GM21390 (cell line): ENCODE measurements at regions not wholly inside any gene's neighbourhood (a gene's known extent, or its start where the extent isn't known, plus 50 kb on each side); places are given as distances from the start of the nearest gene placed in this dataset.
"Not testable (repeated sequence)": the region's sequence is repeated elsewhere in the genome, so short reads cannot be mapped to it uniquely, and the experiment has no call there.

Experiments
- ATAC-seq: cut with Tn5 transposase; IDR thresholded peaks from one replicate; pipeline ENCODE4 v1.9.1; 2021; ENCODE audit not compliant: unreplicated experiment

DNA sequence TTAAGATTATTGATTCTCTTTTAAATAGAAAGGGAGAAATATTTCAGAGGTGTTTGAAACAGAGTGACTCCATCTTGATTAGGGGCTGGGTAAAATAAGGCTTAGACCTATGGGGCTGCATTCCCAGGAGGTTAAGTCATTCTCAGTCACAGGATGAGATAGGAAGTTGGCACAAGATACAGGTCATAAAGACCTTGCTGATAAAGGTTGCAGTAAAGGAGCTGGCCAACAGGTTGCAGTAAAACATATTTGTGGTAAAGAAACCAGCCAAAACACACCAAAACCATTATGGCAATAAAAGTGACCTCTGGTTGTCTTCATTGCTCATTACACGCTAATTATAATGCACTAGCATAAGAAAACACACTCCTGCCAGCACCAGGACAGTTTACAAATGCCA lies 165.0 kb downstream of the SPIN4 start:
- ATAC-seq: no peak

DNA sequence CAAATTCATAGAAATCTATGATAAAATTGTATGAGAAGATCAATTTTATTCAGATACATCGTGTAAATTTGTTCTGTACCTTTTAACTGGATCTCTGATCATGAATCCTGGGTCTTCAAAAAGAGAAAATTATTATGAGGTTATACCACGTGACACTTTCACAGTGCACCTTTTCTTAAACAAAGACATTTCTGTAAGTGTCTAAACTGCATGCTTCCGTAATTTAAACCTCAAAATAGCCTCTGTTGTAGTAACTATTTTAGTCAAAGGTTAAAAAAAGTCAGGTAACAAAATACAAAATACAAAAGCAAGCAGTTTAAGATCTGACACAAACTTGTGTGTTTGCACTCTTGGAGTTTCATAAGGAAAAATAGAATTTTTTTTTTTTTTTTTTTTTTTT lies 171.3 kb downstream of the SPIN4 start:
- not testable (repeated sequence) for ATAC-seq

DNA sequence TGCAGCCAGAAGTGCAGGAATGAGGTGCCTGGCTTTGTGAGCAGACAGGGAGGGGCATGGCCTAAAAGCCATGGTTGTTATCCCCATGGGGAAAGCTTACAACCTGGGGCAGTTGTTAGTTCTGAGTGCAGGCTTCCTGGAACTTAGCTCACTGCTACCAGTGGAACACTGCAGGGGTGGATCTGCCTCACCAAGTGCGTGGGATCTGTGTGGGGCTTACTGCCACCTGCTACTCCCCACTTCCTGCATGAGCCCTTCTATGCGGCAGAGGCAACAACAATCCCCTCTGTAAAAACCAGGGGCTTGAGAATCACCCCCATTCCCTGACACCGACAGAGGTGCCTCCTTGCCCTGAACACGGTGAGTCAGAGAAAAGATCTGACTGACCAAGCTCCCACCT lies 174.6 kb downstream of the SPIN4 start:
- ATAC-seq: not testable (repeated sequence)

DNA sequence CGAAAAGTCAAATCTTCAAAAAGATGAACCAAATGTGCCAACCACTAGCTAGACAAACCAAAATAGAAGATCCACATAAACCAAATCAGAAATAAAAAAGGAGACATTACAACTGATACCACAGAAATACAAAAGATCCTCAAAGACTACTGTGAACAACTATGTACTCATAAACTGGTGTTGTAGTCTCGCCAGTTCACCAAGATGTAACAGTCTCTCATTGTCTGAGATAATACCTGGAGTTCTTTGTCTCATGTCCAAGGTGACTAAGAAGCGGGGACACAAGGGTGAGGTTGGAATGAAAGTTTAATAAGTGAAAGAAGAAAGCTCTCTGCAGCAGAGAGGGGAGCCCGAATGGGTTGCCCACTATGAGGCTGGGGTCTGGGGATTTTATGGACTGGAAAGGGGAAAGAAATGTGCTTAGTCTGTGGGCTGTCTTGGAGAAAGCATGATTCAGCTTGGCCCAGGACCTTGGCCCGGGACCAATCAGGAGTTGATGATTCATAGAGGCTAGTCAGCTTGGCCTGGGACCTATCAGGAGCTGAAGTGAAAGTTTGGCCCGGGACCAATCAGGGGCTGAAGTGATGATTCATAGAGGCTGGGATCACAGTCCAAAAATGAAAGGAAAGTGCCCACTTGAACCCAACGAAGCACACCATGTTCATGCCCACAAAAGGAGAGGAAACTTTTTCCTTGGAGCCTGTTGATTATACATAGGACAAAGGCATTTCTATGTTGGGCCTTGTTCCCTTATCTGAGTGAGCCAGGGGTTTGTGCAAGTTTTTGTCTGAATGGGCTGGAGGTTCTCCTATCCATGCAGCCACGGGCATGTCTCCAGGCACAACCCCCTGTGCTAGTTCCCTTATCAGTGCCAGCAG lies 177.1 kb downstream of the SPIN4 start:
- not testable (repeated sequence) for ATAC-seq

DNA sequence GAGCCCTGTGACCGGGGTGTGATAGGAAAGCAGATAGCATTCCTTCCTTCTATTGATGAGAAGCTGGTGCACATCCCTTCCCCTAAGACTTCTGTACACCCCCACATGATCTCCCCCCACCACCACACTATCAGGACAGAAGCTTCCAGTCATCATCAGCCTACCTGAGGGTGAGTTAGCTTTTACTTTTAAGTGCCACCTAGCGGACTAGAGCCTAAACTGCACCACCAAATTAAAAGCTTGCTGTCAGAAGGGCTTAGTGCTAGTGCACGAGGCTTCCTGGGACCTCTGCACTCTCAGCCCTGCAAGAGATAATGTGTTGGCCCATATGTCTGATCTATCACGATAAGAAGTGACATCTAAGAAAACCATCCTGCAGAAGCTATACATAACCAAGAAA lies 181.7 kb downstream of the SPIN4 start:
- peak; percentile 65 for ATAC-seq

DNA sequence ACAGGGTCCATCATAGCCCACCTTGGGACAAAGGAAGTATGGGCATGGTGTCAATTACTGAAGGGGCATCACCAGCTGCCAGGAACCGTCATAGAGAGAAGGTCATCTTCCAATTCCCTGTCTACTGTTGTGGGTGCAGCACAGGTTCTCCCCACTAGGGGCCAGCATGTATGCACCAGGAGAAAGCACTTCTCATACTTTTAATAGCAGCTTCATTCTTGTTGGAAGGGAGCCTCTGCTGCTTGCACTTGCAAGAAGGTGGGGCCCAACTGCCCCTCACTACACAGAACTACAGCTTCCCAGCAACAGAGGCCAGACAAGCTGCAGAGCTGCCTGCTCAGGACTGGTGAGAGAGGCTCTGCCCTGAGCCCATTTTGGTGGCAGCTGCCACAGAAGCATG lies 182.2 kb downstream of the SPIN4 start:
- peak; percentile 57 for ATAC-seq

DNA sequence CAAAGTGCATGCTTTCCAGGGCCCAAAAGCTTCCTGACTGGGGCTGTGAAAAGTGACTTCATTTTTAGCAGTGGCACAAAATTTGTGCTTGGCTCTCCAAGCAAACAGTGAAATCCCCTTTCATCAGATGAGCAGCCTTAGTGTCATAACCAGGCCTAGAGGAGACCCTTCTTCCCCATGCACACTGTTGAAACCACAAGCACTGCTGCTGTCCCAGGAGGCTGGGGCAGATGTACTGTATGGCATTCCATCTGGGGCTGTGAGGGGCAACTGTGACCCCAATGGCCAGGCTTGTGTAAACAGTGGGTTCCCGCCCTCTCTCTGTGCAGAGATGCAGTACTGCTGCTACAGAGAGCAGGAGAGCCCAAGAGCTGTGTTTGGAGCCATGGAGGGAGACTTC lies 184.1 kb downstream of the SPIN4 start:
- ATAC-seq: not testable (repeated sequence)

DNA sequence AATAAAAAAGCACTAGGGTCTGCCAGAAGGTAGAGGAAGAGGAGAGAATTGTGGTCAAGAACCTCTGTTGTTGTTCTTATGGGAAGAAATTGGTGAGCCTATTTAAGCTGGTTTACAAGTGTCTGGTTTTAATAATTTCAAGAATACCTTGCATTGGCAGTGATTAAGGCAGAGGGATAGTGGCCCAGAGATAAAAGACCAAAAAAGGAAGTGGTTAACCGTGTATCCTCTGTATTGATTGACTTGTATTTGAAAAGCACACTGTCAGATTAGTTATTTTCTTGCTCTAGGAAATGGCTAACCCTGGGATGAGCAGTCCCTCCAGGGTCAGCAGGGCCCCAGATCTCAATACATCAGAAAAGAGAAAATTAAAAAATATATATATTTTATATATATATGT lies 190.1 kb downstream of the SPIN4 start:
- not testable (repeated sequence) for ATAC-seq

DNA sequence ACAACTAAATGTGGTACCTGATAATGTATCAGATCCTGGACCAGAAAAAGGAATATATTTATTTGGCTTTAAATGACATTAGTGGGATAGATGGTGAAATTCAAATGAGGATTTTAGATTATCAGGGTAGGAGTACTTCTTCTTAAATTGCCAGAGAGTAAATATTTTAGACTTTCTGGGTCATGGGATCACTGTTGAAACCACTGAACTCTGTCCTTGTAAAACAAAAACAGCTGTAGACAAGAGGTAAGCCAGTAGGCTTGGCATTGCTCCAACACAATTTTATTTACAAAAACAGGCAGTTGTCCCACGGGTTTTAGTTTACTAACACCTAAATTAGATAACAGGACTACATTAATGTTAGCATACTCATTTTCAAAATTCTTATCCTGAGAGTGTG lies 190.8 kb downstream of the SPIN4 start:
- not testable (repeated sequence) for ATAC-seq

DNA sequence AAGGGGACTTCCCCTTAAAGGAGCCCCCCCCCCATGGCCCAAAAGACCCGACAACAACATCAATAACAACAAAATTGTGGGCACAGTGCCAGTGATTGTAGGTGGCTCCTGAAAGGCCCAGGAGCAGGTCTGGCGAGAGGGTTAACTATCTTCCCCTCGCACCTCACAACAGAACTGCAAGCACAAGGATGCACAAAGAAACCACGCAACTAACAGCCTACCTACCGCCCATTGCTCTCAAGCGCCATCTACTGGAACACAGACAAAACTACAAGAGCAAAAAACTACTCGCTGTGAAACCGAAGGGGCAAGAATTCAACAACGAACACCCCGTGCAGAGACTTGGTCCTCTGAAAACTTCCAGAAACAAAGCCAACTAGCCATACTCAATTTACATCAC lies 205.6 kb downstream of the SPIN4 start:
- not testable (repeated sequence) for ATAC-seq

DNA sequence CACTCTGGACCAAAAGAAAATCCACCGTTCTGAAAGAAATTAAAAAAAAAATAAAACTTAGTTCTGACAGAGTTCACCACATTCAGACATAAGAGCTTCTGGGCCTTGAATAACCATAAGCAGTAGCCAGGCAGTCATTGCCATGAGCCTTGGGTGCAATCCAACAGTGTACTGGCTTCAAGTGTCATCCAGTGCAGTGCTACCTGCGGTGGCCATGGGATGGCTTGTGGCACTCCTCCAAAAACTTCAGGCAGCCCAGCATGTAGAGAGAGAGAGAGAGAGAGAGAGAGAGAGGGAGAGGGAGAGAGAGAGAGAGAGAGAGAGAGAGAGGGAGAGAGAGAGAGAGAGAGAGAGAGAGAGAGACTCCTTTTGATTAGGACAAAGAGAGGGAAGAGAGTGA lies 208.5 kb downstream of the SPIN4 start:
- ATAC-seq: not testable (repeated sequence)

DNA sequence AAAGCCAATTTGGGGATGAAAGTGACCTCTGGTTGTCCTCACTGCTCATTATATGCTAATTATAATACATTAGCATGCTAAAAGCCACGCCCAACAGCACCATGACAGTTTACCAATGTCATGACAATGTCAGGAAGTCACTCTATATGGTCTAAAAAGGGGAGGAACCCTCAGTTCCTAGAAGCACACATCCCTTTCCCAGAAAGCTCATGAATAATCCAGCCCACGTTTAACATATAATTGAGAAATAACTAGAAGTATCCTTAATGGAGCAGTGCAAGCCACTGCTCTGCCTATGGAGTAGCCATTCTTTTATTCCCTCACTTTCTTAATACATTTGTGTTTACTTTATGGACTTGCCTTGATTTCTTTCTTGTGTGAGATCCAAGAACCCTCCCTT lies 215.3 kb downstream of the SPIN4 start:
- not testable (repeated sequence) for ATAC-seq

DNA sequence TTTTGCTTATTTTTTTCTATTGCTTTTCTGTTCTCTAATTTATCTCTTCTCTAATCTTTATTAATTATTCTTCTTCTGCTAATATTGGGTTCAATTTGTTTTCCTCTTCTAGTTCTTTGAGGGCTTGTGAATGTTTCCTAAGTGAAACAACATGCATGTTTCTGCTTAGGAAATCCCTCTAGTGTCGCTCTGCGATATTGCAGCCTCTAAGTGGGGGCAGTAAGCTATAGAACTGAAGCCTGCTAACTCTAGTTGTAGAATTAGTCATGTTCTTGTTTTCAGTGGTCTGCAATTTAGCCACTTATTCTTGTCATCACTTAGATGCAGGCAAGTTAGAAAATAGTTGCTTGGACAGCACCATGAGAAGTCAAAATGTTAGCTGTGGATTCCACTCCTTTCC lies 222.6 kb downstream of the SPIN4 start:
- peak; percentile 84 for ATAC-seq

DNA sequence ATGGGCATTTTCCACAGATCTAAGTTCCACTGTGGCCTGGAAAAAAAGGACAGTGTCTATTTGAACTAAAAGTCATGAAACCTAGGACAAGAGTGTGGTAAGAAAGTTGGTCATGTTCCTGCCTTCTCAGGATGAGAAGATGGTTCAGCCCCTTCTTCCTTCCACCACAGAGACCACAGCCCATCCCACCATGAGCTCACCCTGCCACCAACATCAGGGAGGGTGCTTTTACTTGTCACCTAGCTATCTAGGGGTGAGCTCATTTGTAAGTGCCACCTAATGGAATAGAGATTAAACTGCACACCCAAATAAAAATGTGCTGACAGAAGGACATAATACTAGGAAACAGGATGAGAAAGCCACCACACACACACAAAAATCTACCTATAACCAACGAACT lies 235.9 kb downstream of the SPIN4 start:
- no peak for ATAC-seq

DNA sequence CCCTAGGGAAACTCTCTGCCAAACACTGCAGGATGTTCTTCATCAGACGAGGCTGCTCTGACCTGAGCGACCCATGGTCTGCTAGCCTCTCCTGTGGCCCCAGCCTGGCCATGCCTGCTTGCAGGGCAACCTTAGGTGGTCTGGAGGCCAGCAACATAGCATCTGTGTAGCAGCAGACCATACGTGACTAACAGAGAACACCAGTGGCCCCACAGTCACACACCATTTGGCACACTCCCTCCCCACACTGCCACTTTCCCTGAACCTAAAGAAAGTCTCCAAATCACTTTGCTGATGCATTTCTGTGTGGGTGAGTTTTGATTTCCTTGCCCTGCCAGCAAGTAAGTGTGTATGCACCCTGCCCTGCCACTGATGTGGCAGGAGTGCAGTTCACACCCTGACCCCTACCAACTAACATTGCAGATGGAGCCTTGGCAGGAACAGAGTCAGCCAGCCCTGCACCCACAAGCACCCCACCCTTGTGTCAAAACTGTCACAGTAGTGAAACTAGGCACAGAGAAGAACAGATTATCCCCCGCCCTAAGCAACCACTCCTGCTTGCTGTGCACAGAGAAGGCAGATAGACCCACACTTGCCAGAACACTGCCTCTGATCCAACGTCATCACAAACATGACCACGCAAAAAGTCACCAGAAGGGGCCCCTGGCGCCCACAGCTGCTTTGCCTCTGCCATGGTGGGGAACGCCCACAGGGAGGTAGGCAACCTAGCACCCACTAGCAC lies 249.1 kb downstream of the SPIN4 start:
- ATAC-seq: no peak

DNA sequence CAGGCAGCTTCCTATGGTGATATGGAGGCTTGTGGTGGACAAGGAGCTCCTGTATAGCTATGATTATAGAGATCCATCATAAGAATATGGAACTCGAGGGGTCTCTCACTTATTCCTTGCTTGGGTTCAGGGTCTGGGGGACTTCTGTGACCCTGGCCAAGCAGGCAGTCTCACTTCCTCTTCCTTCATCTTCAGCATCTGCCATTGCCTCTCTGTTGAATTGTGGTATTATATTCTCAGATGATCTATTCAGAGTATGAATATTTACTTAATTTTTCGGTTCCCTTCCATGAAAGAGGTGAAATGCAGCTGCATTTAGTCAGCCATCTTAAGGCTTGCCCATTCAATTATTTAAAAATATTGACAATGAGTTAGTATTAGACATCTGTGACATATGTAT lies 292.9 kb downstream of the SPIN4 start:
- ATAC-seq: no peak

DNA sequence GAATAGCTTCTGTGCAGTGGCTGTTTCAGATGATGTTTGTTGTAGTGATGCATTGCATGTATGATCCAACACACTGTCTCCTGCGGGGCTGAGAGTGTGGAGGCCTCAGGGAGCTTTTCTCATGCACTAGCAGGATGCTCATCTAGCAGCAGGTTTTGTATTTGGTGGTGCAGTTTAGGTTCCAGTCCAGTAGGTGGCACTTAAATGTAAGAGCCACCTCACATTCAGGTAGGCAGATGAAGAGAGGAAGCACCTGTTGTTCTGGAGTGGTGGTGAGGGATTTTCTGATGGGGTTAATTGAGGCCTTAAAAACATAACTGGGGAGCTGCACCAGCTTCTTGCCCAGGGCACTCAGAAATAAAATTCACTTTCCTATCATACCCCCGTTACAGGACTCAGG lies 300.9 kb downstream of the SPIN4 start:
- ATAC-seq: no peak

DNA sequence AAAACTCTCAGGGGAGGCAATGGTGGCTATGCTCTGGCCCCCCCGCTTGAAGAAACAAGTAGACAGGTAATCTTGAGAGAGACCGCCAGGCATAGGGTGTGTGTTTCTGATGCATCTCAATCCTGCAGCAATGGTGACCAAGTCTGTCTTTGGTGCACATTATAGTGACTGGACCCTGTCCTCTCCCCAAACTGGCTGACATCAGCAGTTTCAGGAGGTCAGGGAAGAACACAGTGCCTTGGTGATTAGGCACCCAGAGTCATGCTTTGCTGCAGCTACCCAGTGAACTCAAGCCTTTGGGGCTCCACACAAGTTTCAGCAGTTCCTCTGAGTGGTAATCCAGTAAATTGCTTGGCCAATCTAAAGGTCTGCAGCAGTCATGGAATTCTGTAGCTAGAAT lies 318.3 kb downstream of the SPIN4 start:
- ATAC-seq: no peak

DNA sequence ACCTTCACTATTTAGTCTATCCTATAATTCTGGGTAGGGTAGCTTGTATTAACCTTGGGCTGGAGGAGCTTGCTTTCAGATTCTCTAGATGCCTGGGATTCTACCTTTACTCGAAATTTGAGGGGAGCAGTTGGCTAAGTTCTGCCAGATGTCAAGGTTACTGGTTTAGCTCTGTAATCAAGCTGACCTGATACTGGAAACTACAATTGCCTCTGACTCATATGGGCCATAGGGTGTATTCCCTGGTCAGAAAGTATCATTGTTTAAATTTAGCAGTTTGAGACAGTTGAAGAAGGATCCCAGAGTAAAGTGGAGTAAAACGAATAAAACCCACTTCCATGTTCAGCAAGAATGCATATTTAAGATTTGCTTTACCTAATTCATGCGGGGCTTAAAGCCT lies 337.6 kb downstream of the SPIN4 start:
- ATAC-seq: no peak

DNA sequence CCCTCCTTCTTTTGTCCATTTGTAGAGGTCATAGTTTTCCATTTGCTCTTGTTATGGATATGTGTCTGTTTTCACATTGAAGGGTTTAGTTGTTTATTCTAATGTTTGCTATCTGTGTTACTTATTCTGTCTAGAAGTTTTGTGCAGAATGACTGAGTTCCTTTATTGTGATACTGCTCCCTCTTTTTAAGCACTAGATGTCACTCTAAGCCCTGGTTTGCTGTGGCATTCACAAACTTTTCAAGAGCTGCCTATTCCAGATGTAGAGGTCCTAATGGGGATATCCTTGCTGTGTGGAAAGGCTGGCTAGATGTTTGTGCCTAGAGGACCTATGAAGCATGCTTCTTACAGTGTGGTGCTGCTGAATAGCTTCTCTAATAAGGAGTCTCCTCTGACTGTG lies 338.6 kb downstream of the SPIN4 start:
- ATAC-seq: no peak

DNA sequence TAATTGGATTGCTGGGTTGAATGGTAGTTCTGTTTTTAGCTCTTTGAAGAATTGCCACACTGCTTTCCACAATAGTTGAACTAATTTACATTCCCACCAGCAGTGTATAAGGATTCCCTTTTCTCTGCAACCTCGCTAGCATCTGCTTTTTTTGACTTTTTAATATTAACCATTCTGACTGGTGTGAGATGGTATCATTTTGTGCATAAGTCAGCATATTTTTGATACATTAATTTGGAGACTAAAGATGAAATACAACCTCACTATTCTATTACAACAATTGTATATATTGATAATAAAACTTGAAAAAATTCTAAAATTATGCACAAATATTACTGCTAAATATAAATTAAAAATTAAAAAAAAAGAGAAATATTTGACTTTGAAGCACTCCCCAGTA lies 350.9 kb downstream of the SPIN4 start:
- not testable (repeated sequence) for ATAC-seq
